ENCODE measurements at regions not wholly inside any gene's neighbourhood (a gene's known extent, or its start where the extent isn't known, plus 50 kb on each side); places are given as distances from the start of the nearest gene placed in this dataset.

DNA sequence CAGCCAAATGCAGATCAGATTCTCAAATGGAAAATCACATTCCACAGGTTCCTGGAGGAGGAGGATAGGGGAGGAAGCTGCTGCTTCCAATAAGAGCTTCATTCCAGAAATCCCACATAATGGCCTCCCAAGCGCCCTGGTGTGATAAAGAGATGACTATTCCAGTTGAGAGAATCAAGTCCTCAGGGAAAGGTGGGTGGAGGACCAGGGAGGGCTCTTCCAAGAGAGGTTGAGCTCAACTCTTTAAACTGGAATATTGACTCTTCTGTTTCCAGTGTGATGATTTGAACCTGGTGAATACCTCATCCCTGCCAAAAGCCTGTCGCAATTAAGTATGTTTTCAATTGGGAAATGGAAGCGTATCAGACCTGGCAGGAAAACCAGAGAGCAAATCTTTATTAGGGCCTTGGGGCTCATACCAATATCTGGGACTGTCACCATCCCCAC, 81.4 kb upstream of the DYNLRB2 start:
- WGBS, 2 experiments (ENCODE audit: insufficient coverage in 2 of 2), result 87 to 100% methylated on average over 2 to 3 of the region's 3 CpGs
- Histone ChIP-seq H3K9me3 (ENCODE audit: control insufficient read depth, low read length) (no peaks in the 10 kb centered on the region), H3K27ac (ENCODE audit: low read depth, low read length, severe bottlenecking) (no peak overlapping the region), H3K4me3 (ENCODE audit: extremely low read depth, insufficient read depth, low read length, poor library complexity, severe bottlenecking) (no peak overlapping the region), H3K4me1 (ENCODE audit: control insufficient read depth, insufficient read depth, low read length, poor library complexity, severe bottlenecking) (no peaks in the 10 kb centered on the region), H3K36me3 (ENCODE audit: control insufficient read depth, insufficient read depth, low read length) (no peaks in the 10 kb centered on the region)

GRCh38 chr16:80457871-80458270, 82.9 kb upstream of the DYNLRB2 start:
- Histone ChIP-seq H3K36me3 (ENCODE audit: control insufficient read depth, insufficient read depth, low read length) (no peaks in the 10 kb centered on the region), H3K9me3 (ENCODE audit: control insufficient read depth, low read length) (no peaks in the 10 kb centered on the region), H3K27ac (ENCODE audit: low read depth, low read length, severe bottlenecking) (no peak overlapping the region), H3K4me3 (ENCODE audit: extremely low read depth, insufficient read depth, low read length, poor library complexity, severe bottlenecking) (no peak overlapping the region), H3K4me1 (ENCODE audit: control insufficient read depth, insufficient read depth, low read length, poor library complexity, severe bottlenecking) (no peaks in the 10 kb centered on the region)
- WGBS, 2 experiments (ENCODE audit: insufficient coverage in 2 of 2), result 50% methylated on average over 1 of the region's 1 CpG; no CpG with 5 or more reads in 1 of the 2 experiments

- H3K36me3 ChIP-seq (ENCODE audit: control insufficient read depth, insufficient read depth, low read length), result no peaks in the 10 kb centered on the region
- no peaks in the 10 kb centered on the region for H3K4me1 ChIP-seq (ENCODE audit: control insufficient read depth, insufficient read depth, low read length, poor library complexity, severe bottlenecking)
- 90 to 100% methylated on average over 1 to 2 of the region's 2 CpGs for WGBS, 2 experiments (ENCODE audit: insufficient coverage in 2 of 2)
- no peak overlapping the region for H3K4me3 ChIP-seq (ENCODE audit: extremely low read depth, insufficient read depth, low read length, poor library complexity, severe bottlenecking)
- H3K9me3 ChIP-seq (ENCODE audit: control insufficient read depth, low read length), result no peaks in the 10 kb centered on the region
- no peak overlapping the region for H3K27ac ChIP-seq (ENCODE audit: low read depth, low read length, severe bottlenecking)
Measured at GRCh38 chr16:80454802-80455201, 86.0 kb upstream of the DYNLRB2 start.

- Histone ChIP-seq H3K4me1 (ENCODE audit: control insufficient read depth, insufficient read depth, low read length, poor library complexity, severe bottlenecking) (no peaks in the 10 kb centered on the region), H3K9me3 (ENCODE audit: control insufficient read depth, low read length) (no peaks in the 10 kb centered on the region), H3K27ac (ENCODE audit: low read depth, low read length, severe bottlenecking) (no peak overlapping the region), H3K4me3 (ENCODE audit: extremely low read depth, insufficient read depth, low read length, poor library complexity, severe bottlenecking) (no peak overlapping the region), H3K36me3 (ENCODE audit: control insufficient read depth, insufficient read depth, low read length) (no peaks in the 10 kb centered on the region)
- WGBS, 2 experiments (ENCODE audit: insufficient coverage in 2 of 2), result 85 to 91% methylated on average over 7 to 8 of the region's 8 CpGs
Measured at GRCh38 chr16:80449392-80449791, 91.4 kb upstream of the DYNLRB2 start.

- WGBS, 2 experiments (ENCODE audit: insufficient coverage in 2 of 2), result 81 to 100% methylated on average over 3 to 5 of the region's 5 CpGs
- Histone ChIP-seq H3K27ac (ENCODE audit: low read depth, low read length, severe bottlenecking) (no peak overlapping the region), H3K4me3 (ENCODE audit: extremely low read depth, insufficient read depth, low read length, poor library complexity, severe bottlenecking) (no peak overlapping the region), H3K36me3 (ENCODE audit: control insufficient read depth, insufficient read depth, low read length) (no peaks in the 10 kb centered on the region), H3K4me1 (ENCODE audit: control insufficient read depth, insufficient read depth, low read length, poor library complexity, severe bottlenecking) (no peaks in the 10 kb centered on the region), H3K9me3 (ENCODE audit: control insufficient read depth, low read length) (no peaks in the 10 kb centered on the region)
Measured at GRCh38 chr16:80447241-80447640, 93.6 kb upstream of the DYNLRB2 start.

- H3K4me1 ChIP-seq (ENCODE audit: control insufficient read depth, insufficient read depth, low read length, poor library complexity, severe bottlenecking), result no peaks in the 10 kb centered on the region
Measured at GRCh38 chr16:80442779-80443178, 98.0 kb upstream of the DYNLRB2 start.

GRCh38 chr16:80441935-80442334, 98.9 kb upstream of the DYNLRB2 start:
- H3K9me3 ChIP-seq (ENCODE audit: control insufficient read depth, low read length), result no peaks in the 10 kb centered on the region
- no peaks in the 10 kb centered on the region for H3K36me3 ChIP-seq (ENCODE audit: control insufficient read depth, insufficient read depth, low read length)
- H3K4me3 ChIP-seq (ENCODE audit: extremely low read depth, insufficient read depth, low read length, poor library complexity, severe bottlenecking), result no peak overlapping the region
- H3K27ac ChIP-seq (ENCODE audit: low read depth, low read length, severe bottlenecking), result no peak overlapping the region
- H3K4me1 ChIP-seq (ENCODE audit: control insufficient read depth, insufficient read depth, low read length, poor library complexity, severe bottlenecking), result no peaks in the 10 kb centered on the region
- WGBS, 2 experiments (ENCODE audit: insufficient coverage in 2 of 2), result 100% methylated on average over 1 of the region's 1 CpG; no CpG with 5 or more reads in 1 of the 2 experiments

More at GRCh38 chr16:80442779-80443178, 98.0 kb upstream of the DYNLRB2 start:
- Histone ChIP-seq H3K27ac (ENCODE audit: low read depth, low read length, severe bottlenecking) (no peak overlapping the region), H3K9me3 (ENCODE audit: control insufficient read depth, low read length) (no peaks in the 10 kb centered on the region), H3K36me3 (ENCODE audit: control insufficient read depth, insufficient read depth, low read length) (no peaks in the 10 kb centered on the region), H3K4me3 (ENCODE audit: extremely low read depth, insufficient read depth, low read length, poor library complexity, severe bottlenecking) (no peak overlapping the region)
- 83 to 86% methylated on average over 1 to 4 of the region's 5 CpGs for WGBS, 2 experiments (ENCODE audit: insufficient coverage in 2 of 2)

DNA sequence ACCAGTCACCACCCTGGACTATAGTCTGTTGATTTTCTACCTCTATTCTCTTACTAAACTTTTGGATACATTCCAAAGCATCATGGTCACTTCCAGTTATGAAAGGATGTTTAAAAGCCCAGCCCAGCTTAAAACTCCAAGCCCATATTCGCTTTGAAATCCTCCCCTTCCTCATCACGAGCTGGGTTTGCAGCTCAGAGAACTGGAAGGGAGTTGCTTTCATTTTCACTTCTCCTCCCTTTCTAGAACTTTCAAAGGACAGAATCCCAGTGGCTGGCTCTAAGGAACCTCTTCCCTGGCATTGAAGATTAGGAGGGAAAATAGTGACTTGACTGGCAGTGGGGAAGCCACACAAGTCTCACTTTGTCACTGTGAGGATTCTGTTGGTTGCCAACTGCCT, 100.1 kb upstream of the DYNLRB2 start:
- no peak overlapping the region for H3K4me3 ChIP-seq (ENCODE audit: extremely low read depth, insufficient read depth, low read length, poor library complexity, severe bottlenecking)
- no peaks in the 10 kb centered on the region for H3K4me1 ChIP-seq (ENCODE audit: control insufficient read depth, insufficient read depth, low read length, poor library complexity, severe bottlenecking)
- H3K9me3 ChIP-seq (ENCODE audit: control insufficient read depth, low read length), result no peaks in the 10 kb centered on the region
- no peak overlapping the region for H3K27ac ChIP-seq (ENCODE audit: low read depth, low read length, severe bottlenecking)
- no peaks in the 10 kb centered on the region for H3K36me3 ChIP-seq (ENCODE audit: control insufficient read depth, insufficient read depth, low read length)
- WGBS, 2 experiments (ENCODE audit: insufficient coverage in 2 of 2), result no CpG with 5 or more reads among the region's 2 CpGs

DNA sequence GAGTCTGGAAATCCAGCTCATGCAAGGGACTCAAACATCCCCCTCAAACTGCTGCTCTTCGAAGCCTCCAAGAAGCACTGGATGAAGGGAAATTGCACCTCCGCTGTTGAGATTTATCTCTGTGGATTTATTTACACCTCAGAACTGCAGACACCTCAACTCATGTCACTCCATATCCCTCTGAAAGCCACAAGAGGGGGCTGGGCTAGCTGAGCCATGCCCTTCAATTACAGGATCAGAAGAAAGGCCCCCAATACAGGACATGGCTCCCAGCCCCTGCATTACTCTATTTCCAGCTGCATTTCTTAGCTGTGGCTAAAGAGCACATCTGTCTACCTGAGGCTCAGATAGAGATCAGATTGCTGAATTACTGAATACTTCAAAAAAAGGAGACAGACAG, 103.1 kb upstream of the DYNLRB2 start:
- WGBS, 2 experiments (ENCODE audit: insufficient coverage in 2 of 2), result 90 to 100% methylated on average over 2 of the region's 2 CpGs
- Histone ChIP-seq H3K4me3 (ENCODE audit: extremely low read depth, insufficient read depth, low read length, poor library complexity, severe bottlenecking) (no peak overlapping the region), H3K36me3 (ENCODE audit: control insufficient read depth, insufficient read depth, low read length) (no peaks in the 10 kb centered on the region), H3K9me3 (ENCODE audit: control insufficient read depth, low read length) (no peaks in the 10 kb centered on the region), H3K27ac (ENCODE audit: low read depth, low read length, severe bottlenecking) (no peak overlapping the region), H3K4me1 (ENCODE audit: control insufficient read depth, insufficient read depth, low read length, poor library complexity, severe bottlenecking) (no peaks in the 10 kb centered on the region)

DNA sequence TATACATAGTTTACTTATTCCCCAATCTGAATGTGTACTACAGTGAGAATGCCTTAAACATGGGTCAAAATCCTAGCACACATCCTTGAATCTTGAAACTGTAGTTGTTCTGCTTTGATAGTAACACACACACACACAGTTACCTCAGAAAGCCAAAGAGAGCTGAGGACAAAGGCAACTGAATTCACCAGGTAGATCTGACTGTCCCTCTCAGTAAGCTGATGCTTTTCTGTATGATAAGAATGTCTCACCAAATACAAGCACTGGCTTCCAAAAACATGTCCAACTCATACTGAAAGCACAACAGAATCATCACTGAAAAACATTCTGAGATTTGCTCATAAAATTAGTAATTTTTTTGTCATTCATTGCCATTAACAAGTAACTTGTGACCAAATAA, 104.3 kb upstream of the DYNLRB2 start:
- Histone ChIP-seq H3K36me3 (ENCODE audit: control insufficient read depth, insufficient read depth, low read length) (no peaks in the 10 kb centered on the region), H3K9me3 (ENCODE audit: control insufficient read depth, low read length) (no peaks in the 10 kb centered on the region), H3K4me3 (ENCODE audit: extremely low read depth, insufficient read depth, low read length, poor library complexity, severe bottlenecking) (no peak overlapping the region), H3K27ac (ENCODE audit: low read depth, low read length, severe bottlenecking) (no peak overlapping the region), H3K4me1 (ENCODE audit: control insufficient read depth, insufficient read depth, low read length, poor library complexity, severe bottlenecking) (no peaks in the 10 kb centered on the region)

DNA sequence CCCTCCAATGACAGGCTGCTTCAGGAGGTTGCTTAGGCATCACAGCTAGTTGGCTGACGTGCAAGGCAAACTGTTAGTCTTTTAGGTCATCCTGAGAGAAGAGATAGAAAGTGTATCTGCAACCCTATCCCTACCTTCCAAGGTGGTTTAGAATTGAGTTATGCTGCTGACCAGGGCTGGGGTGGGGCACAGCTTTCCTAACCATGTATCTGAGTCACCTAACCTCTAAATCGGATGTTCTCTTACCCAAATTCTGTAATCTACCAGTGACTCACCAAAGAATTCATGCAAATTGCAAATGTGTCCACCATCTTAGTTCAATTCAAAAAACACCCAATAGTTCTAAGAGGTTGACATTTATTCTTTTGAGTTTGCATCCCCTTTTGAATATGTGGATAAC, 107.2 kb upstream of the DYNLRB2 start:
- Histone ChIP-seq H3K4me1 (ENCODE audit: control insufficient read depth, insufficient read depth, low read length, poor library complexity, severe bottlenecking) (no peaks in the 10 kb centered on the region), H3K4me3 (ENCODE audit: extremely low read depth, insufficient read depth, low read length, poor library complexity, severe bottlenecking) (no peak overlapping the region), H3K27ac (ENCODE audit: low read depth, low read length, severe bottlenecking) (no peak overlapping the region), H3K9me3 (ENCODE audit: control insufficient read depth, low read length) (no peaks in the 10 kb centered on the region), H3K36me3 (ENCODE audit: control insufficient read depth, insufficient read depth, low read length) (no peaks in the 10 kb centered on the region)
- 100% methylated on average over 1 of the region's 2 CpGs for WGBS, 2 experiments (ENCODE audit: insufficient coverage in 2 of 2)

All from mesodermal cell (in vitro differentiated cells).